H9 (cell line): ENCODE measurements at regions not wholly inside any gene's neighbourhood (a gene's known extent, or its start where the extent isn't known, plus 50 kb on each side); places are given as distances from the start of the nearest gene placed in this dataset.

Experiments
- DNase-seq: peaks from one replicate; pipeline ENCODE4 v3.0.0-alpha.2; 2017
- H2AFZ ChIP-seq: one replicate; pipeline ENCODE4 v1.6.1; 2013; ENCODE audit warnings: mild to moderate bottlenecking, low read length, control low read depth, moderate library complexity
- H2AK5ac ChIP-seq: 2 replicates; pipeline ENCODE4 v1.6.1; 2013; ENCODE audit warnings: low read length, control low read depth, mixed read lengths; ENCODE audit not compliant: insufficient read length
- H2BK120ac ChIP-seq: one replicate; pipeline ENCODE4 v1.6.1; 2013; ENCODE audit warnings: low read depth, mild to moderate bottlenecking, low read length, control low read depth, inconsistent platforms; ENCODE audit not compliant: poor library complexity, severe bottlenecking
- H2BK12ac ChIP-seq: 2 replicates; pipeline ENCODE4 v1.6.1; 2013; ENCODE audit warnings: low read length, control low read depth, mixed read lengths, low read depth; ENCODE audit not compliant: insufficient read length
- H2BK15ac ChIP-seq: 2 replicates; pipeline ENCODE4 v1.6.1; 2013; ENCODE audit warnings: low read depth, low read length, control low read depth
- H2BK20ac ChIP-seq: one replicate; pipeline ENCODE4 v1.6.1; 2013; ENCODE audit warnings: low read depth, mild to moderate bottlenecking, low read length, control low read depth, inconsistent platforms; ENCODE audit not compliant: poor library complexity, severe bottlenecking
- H2BK5ac ChIP-seq: 2 replicates; pipeline ENCODE4 v1.6.1; 2013; ENCODE audit warnings: low read length, control low read depth, mixed read lengths; ENCODE audit not compliant: insufficient read length
- H3K14ac ChIP-seq: 2 replicates; pipeline ENCODE4 v1.6.1; 2013; ENCODE audit warnings: low read length, control low read depth; ENCODE audit not compliant: insufficient read depth
- H3K18ac ChIP-seq: 2 replicates; pipeline ENCODE4 v1.6.1; 2013; ENCODE audit warnings: low read depth, mild to moderate bottlenecking, mixed read lengths, low read length, control low read depth; ENCODE audit not compliant: insufficient read length
- H3K23ac ChIP-seq: 2 replicates; pipeline ENCODE4 v1.6.1; 2013; ENCODE audit warnings: low read length, control low read depth, mixed read lengths, low read depth; ENCODE audit not compliant: insufficient read length
- H3K23me2 ChIP-seq: 2 replicates; pipeline ENCODE4 v1.6.1; 2013; ENCODE audit warnings: low read depth, mild to moderate bottlenecking, mixed read lengths, low read length, control low read depth; ENCODE audit not compliant: insufficient read length, poor library complexity, severe bottlenecking
- H3K27ac ChIP-seq: 2 replicates; pipeline ENCODE4 v1.5.1; 2013; ENCODE audit warnings: low read length, control low read depth, mixed read lengths, low read depth; ENCODE audit not compliant: insufficient read length
- H3K27me3 ChIP-seq: 2 replicates; pipeline ENCODE4 v1.6.1; 2013; ENCODE audit warnings: low read length, control low read depth, inconsistent platforms; ENCODE audit not compliant: insufficient read depth
- H3K4ac ChIP-seq: 2 replicates; pipeline ENCODE4 v1.6.1; 2013; ENCODE audit warnings: low read depth, mild to moderate bottlenecking, control low read depth, inconsistent platforms, low read length, moderate library complexity
- H3K4me1 ChIP-seq: 2 replicates; pipeline ENCODE4 v1.6.1; 2013; ENCODE audit warnings: low read length, control low read depth, inconsistent platforms; ENCODE audit not compliant: insufficient read depth
- H3K4me2 ChIP-seq: 2 replicates; pipeline ENCODE4 v1.6.1; 2013; ENCODE audit warnings: low read length, control low read depth, mixed read lengths; ENCODE audit not compliant: insufficient read length, insufficient read depth
- H3K56ac ChIP-seq: 2 replicates; pipeline ENCODE4 v1.6.1; 2013; ENCODE audit warnings: low read depth, mild to moderate bottlenecking, mixed read lengths, low read length, control low read depth; ENCODE audit not compliant: insufficient read length
- H3K79me1 ChIP-seq: 2 replicates; pipeline ENCODE4 v1.6.1; 2013; ENCODE audit warnings: low read depth, mild to moderate bottlenecking, moderate library complexity, low read length, control low read depth, inconsistent platforms; ENCODE audit not compliant: insufficient read depth, poor library complexity, severe bottlenecking
- H3K79me2 ChIP-seq: 2 replicates; pipeline ENCODE4 v1.6.1; 2013; ENCODE audit warnings: low read length, control low read depth, inconsistent platforms; ENCODE audit not compliant: insufficient read depth
- H3K9ac ChIP-seq: 2 replicates; pipeline ENCODE4 v1.6.1; 2013; ENCODE audit warnings: low read length, control low read depth, mixed read lengths; ENCODE audit not compliant: insufficient read length; ENCODE audit errors: extremely low read depth
- H3K9me3 ChIP-seq: one replicate; pipeline ENCODE4 v1.6.1; 2013; ENCODE audit warnings: low read depth, low read length, inconsistent platforms; ENCODE audit not compliant: control insufficient read depth
- H3T11ph ChIP-seq: one replicate; pipeline ENCODE4 v1.6.1; 2013; ENCODE audit warnings: mild to moderate bottlenecking, low read length, control low read depth, inconsistent platforms
- H4K20me1 ChIP-seq: one replicate; pipeline ENCODE4 v1.6.1; 2013; ENCODE audit not compliant: control insufficient read depth, insufficient read length, insufficient read depth
- H4K5ac ChIP-seq: 2 replicates; pipeline ENCODE4 v1.6.1; 2013; ENCODE audit warnings: low read depth, mild to moderate bottlenecking, mixed read lengths, low read length, control low read depth; ENCODE audit not compliant: insufficient read length
- H4K8ac ChIP-seq: replicated peaks from 2 replicates; pipeline ENCODE4 v1.6.1; 2013; ENCODE audit warnings: low read length, control low read depth, mixed read lengths, low read depth; ENCODE audit not compliant: insufficient read length
- H4K91ac ChIP-seq: 2 replicates; pipeline ENCODE4 v1.6.1; 2013; ENCODE audit warnings: low read depth, mild to moderate bottlenecking, moderate library complexity, mixed read lengths, low read length, control low read depth; ENCODE audit not compliant: insufficient read length
- H3K27ac Mint-ChIP-seq, 3 experiments: 2 replicates in 2 of 3; 3 replicates in 1 of 3; pipeline ENCODE4 v1.8.0; 2020 to 2021; ENCODE audit warnings: mixed read lengths in 3 of 3, mild to moderate bottlenecking in 1 of 3, moderate library complexity in 1 of 3
- H3K27me3 Mint-ChIP-seq: 2 replicates; pipeline ENCODE4 v1.8.0; 2021; ENCODE audit warnings: low read depth, mild to moderate bottlenecking, moderate library complexity, mixed read lengths
- H3K36me3 Mint-ChIP-seq, 3 experiments: 2 replicates in 2 of 3; 3 replicates in 1 of 3; pipeline ENCODE4 v1.8.0; 2020 to 2021; ENCODE audit warnings: low read depth in 3 of 3, mixed read lengths in 3 of 3; ENCODE audit not compliant: insufficient read depth in 1 of 3
- H3K4me1 Mint-ChIP-seq, 2 experiments: 2 replicates each; pipeline ENCODE4 v1.8.0; 2020; ENCODE audit warnings: mixed read lengths in 2 of 2
- H3K4me3 Mint-ChIP-seq, 2 experiments: 2 replicates in 1 of 2; 3 replicates in 1 of 2; pipeline ENCODE4 v1.8.0; 2020 to 2021; ENCODE audit warnings: mild to moderate bottlenecking in 2 of 2, mixed read lengths in 2 of 2, moderate library complexity in 1 of 2
- H3K9me3 Mint-ChIP-seq, 2 experiments: 2 replicates in 1 of 2; 3 replicates in 1 of 2; pipeline ENCODE4 v1.8.0; 2020; ENCODE audit warnings: mild to moderate bottlenecking in 2 of 2, mixed read lengths in 2 of 2, moderate library complexity in 1 of 2
- CTCF ChIP-seq: fragments of 200-600 bp; sonication (generic); conservative IDR thresholded peaks from 3 replicates; pipeline ENCODE4 v1.8.0; 2021; ENCODE audit warnings: antibody characterized with exemption, mild to moderate bottlenecking
- WGBS: extraction: QIAGEN DNeasy Blood & Tissue Kit; methylation state at CpG from one replicate; pipeline ENCODE4 v1.1.7; 2013; ENCODE audit warnings: missing lambda C conversion rate, low lambda C conversion rate, mixed read lengths; ENCODE audit not compliant: insufficient read length; ENCODE audit errors: extremely low coverage; 5-methylcytosine and 5-hydroxymethylcytosine counted together

GRCh38 chr12:97283297-97283696, 179.3 kb upstream of the RMST start:
- H3K18ac ChIP-seq = no peak overlapping the region
- H3K56ac ChIP-seq = no peak overlapping the region
- H3K9me3 ChIP-seq = no peaks in the 10 kb centered on the region
- H4K20me1 ChIP-seq = no peaks in the 10 kb centered on the region
- no peak overlapping the region for H3K9ac ChIP-seq
- H4K8ac ChIP-seq = no peak overlapping the region
- H3K4me2 ChIP-seq = no peak overlapping the region
- H2BK120ac ChIP-seq = no peak overlapping the region
- no peaks in the 10 kb centered on the region for H3K79me2 ChIP-seq
- H3K4ac ChIP-seq = no peak overlapping the region
- H2AFZ ChIP-seq = no peak overlapping the region
- no CpG with 5 or more reads among the region's 8 CpGs for WGBS
- no peaks in the 10 kb centered on the region; the same call in 1 of the 2 replicates for H3K27me3 ChIP-seq
- no peaks in the 10 kb centered on the region for H3K4me1 ChIP-seq
- peak; percentile 52 for DNase-seq
- Mint-ChIP-seq H3K4me1 (no peaks in the 10 kb centered on the region), H3K4me3 (no peak overlapping the region), H3K36me3 (peaks cover 0 to 8% (median 4%) of the 10 kb centered on the region in 3 experiments; a peak in 4 of 7 replicates), H3K27me3 (peaks cover 5% of the 10 kb centered on the region; the same call in 1 of the 2 replicates), H3K27ac (no peak overlapping the region), H3K9me3 (peaks cover 8 to 9% of the 10 kb centered on the region in 2 experiments; a peak in 4 of 5 replicates)
- H2BK15ac ChIP-seq = no peak overlapping the region
- H3T11ph ChIP-seq = no peak overlapping the region
- no peak overlapping the region for H2BK20ac ChIP-seq
- H4K5ac ChIP-seq = no peak overlapping the region
- H2BK12ac ChIP-seq = no peak overlapping the region
- no peaks in the 10 kb centered on the region for H3K23me2 ChIP-seq
- H3K23ac ChIP-seq = no peak overlapping the region
- no peak overlapping the region for H3K14ac ChIP-seq
- no peak overlapping the region for H3K27ac ChIP-seq
- no peak overlapping the region for H4K91ac ChIP-seq
- no peak overlapping the region for H2BK5ac ChIP-seq
- no peak overlapping the region for H2AK5ac ChIP-seq
- H3K79me1 ChIP-seq = no peaks in the 10 kb centered on the region
- peak; percentile 79 for TF ChIP-seq CTCF
